Spleen (tissue), 7 donors: ENCODE measurements at regions not wholly inside any gene's neighbourhood (a gene's known extent, or its start where the extent isn't known, plus 50 kb on each side); places are given as distances from the start of the nearest gene placed in this dataset.

Source experiments
- CTCF ChIP-seq, 11 experiments: fragments of 200-600 bp in 7 of 11; fragments of 450-650 bp in 4 of 11; sonication (generic) in 4 of 11; IDR thresholded peaks in 8 of 11; conservative IDR thresholded peaks in 3 of 11; 1 replicate in 7 of 11; 2 replicates in 4 of 11; pipeline versions ENCODE4 v1.4.0 to v1.8.0; 2016 to 2021; ENCODE audit warnings: antibody characterized with exemption in 11 of 11, inconsistent platforms in 4 of 11, mild to moderate bottlenecking in 1 of 11
- POLR2A ChIP-seq, 3 donors: fragments of 450-650 bp; IDR thresholded peaks; one replicate each; pipeline ENCODE4 v1.5.1; 2017; ENCODE audit warnings: antibody characterized with exemption in 3 of 3, mild to moderate bottlenecking in 1 of 3
- POLR2AphosphoS5 ChIP-seq, 3 donors: sonication (generic); formaldehyde crosslinking; IDR thresholded peaks; one replicate each; pipeline ENCODE4 v1.5.1; 2017; ENCODE audit warnings: antibody characterized with exemption in 3 of 3
- donor health status: DM: no; HTN: no; CAD: no; lungs with moderate emphysema.
- donor health status: DM: no; HTN: no; CAD: no.
- donor health status: DM: no; HTN: no; CAD: no.

- TF ChIP-seq CTCF (IDR thresholded peaks at IDR 0.05 in 8 of 11, conservative IDR thresholded peaks at IDR 0.05 in 3 of 11): no peak
- no peak for TF ChIP-seq POLR2A (IDR thresholded peaks at IDR 0.05)
- TF ChIP-seq POLR2AphosphoS5 (IDR thresholded peaks at IDR 0.05): no peak
These were observed 158.1 kb upstream of the CHAC2 start for GRCh38 chr2:53609551-53609950.
